Panc1 (cell line): ENCODE measurements at regions not wholly inside any gene's neighbourhood (a gene's known extent, or its start where the extent isn't known, plus 50 kb on each side); places are given as distances from the start of the nearest gene placed in this dataset.

Source experiments
- POLR2AphosphoS5 ChIP-seq: IDR thresholded peaks from 2 replicates; pipeline ENCODE4 v1.6.1; 2012; ENCODE audit warnings: mild to moderate bottlenecking, low read depth, low read length, moderate library complexity
- SIN3A ChIP-seq: IDR thresholded peaks from 2 replicates; pipeline ENCODE4 v1.6.1; 2012; ENCODE audit warnings: low read depth, mild to moderate bottlenecking, low read length, moderate library complexity, borderline replicate concordance; ENCODE audit not compliant: insufficient read depth
- TF ChIP-seq, protein P1 (sequence below): fragments of 450-650 bp; IDR thresholded peaks from 2 replicates; pipeline ENCODE4 v1.5.1; 2017; ENCODE audit warnings: mild to moderate bottlenecking

DNA sequence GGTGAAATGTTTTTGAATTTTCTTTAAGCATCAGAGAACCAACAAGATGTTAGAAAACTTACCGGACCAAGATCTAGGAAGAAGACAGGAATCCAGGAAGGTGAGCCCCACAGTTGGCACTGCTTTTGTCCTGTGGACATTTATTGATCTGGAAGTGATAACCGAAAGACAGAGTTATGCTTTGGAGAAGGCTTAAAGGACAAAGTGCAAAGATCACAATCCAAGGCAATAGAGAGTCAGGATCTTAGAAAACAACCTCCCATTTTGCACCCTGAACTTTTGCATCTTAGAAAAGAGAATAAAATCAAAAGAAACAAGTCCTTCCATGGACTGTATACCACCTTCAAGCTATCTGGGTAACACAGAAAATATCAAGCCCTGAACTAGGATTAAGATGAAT lies 129.4 kb upstream of the SRD5A2 start:
- TF ChIP-seq SIN3A (no peak), POLR2AphosphoS5 (no peak)
- TF ChIP-seq, protein P1, sequence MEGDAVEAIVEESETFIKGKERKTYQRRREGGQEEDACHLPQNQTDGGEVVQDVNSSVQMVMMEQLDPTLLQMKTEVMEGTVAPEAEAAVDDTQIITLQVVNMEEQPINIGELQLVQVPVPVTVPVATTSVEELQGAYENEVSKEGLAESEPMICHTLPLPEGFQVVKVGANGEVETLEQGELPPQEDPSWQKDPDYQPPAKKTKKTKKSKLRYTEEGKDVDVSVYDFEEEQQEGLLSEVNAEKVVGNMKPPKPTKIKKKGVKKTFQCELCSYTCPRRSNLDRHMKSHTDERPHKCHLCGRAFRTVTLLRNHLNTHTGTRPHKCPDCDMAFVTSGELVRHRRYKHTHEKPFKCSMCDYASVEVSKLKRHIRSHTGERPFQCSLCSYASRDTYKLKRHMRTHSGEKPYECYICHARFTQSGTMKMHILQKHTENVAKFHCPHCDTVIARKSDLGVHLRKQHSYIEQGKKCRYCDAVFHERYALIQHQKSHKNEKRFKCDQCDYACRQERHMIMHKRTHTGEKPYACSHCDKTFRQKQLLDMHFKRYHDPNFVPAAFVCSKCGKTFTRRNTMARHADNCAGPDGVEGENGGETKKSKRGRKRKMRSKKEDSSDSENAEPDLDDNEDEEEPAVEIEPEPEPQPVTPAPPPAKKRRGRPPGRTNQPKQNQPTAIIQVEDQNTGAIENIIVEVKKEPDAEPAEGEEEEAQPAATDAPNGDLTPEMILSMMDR = no peak
